ENCODE measurements at regions not wholly inside any gene's neighbourhood (a gene's known extent, or its start where the extent isn't known, plus 50 kb on each side); places are given as distances from the start of the nearest gene placed in this dataset.

- Histone ChIP-seq H3K4me2 (ENCODE audit: low read length) (no peak overlapping the region), H3K36me3 (ENCODE audit: insufficient read depth, low read length) (no peaks in the 10 kb centered on the region), H3K79me2 (ENCODE audit: insufficient read depth, low read depth, low read length) (no peaks in the 10 kb centered on the region), H3K27ac (ENCODE audit: low read depth, low read length, poor library complexity, severe bottlenecking) (no peak overlapping the region), H3K4me3 (ENCODE audit: low read depth, low read length, poor library complexity, severe bottlenecking) (no peak overlapping the region), H4K20me1 (ENCODE audit: insufficient read depth, low read length) (no peaks in the 10 kb centered on the region), H3K9me2 (ENCODE audit: insufficient read depth, low read length) (no peaks in the 10 kb centered on the region), H2AFZ (ENCODE audit: low read length) (no peak overlapping the region), H3K9me3 (ENCODE audit: low read length) (no peaks in the 10 kb centered on the region), H3K4me1 (ENCODE audit: insufficient read depth, low read length, poor library complexity, severe bottlenecking) (no peaks in the 10 kb centered on the region)
- ChIA-PET POLR2A (no interaction called here), CTCF (ENCODE audit: unreplicated experiment) (no interaction called here)
- intact Hi-C loops (cut with micrococcal nuclease; ENCODE audit: unreplicated experiment), result no loop called here
- no peak for DNase-seq (ENCODE audit: low spot score)
- BruUV-seq (replicated peaks), result no TSS peak
- TF ChIP-seq CTCF (conservative IDR thresholded peaks at IDR 0.05; ENCODE audit: low read length) (no peak), EZH2phosphoT487 (IDR thresholded peaks at IDR 0.05; ENCODE audit: borderline replicate concordance, low read depth, low read length) (no peak)
Measured at GRCh38 chr13:80957019-80957655, 616.2 kb upstream of the SPRY2 start.

- H3K27ac ChIP-seq (ENCODE audit: low read depth, low read length, poor library complexity, severe bottlenecking), result no peak overlapping the region
Measured at GRCh38 chr13:80955501-80955900, 614.6 kb upstream of the SPRY2 start.

More at GRCh38 chr13:80955501-80955900, 614.6 kb upstream of the SPRY2 start:
- H3K79me2 ChIP-seq (ENCODE audit: insufficient read depth, low read depth, low read length), result no peaks in the 10 kb centered on the region
- H3K4me3 ChIP-seq (ENCODE audit: low read depth, low read length, poor library complexity, severe bottlenecking), result no peak overlapping the region
- no peaks in the 10 kb centered on the region for H3K9me3 ChIP-seq (ENCODE audit: low read length)
- no peaks in the 10 kb centered on the region for H3K36me3 ChIP-seq (ENCODE audit: insufficient read depth, low read length)
- CTCF ChIA-PET (ENCODE audit: unreplicated experiment), result no interaction called here
- no TSS peak for BruUV-seq (replicated peaks)
- intact Hi-C loops (cut with micrococcal nuclease; ENCODE audit: unreplicated experiment), result no loop called here
- POLR2A ChIA-PET, result interaction anchor here (0.6 kb wide), 2 partner anchors 50 to 215 kb away, joined by 3 read pairs; no protein-coding TSS in a partner anchor
- no peaks in the 10 kb centered on the region for H3K9me2 ChIP-seq (ENCODE audit: insufficient read depth, low read length)
- no peak overlapping the region for H2AFZ ChIP-seq (ENCODE audit: low read length)
- TF ChIP-seq EZH2phosphoT487 (IDR thresholded peaks at IDR 0.05; ENCODE audit: borderline replicate concordance, low read depth, low read length) (no peak), CTCF (conservative IDR thresholded peaks at IDR 0.05; ENCODE audit: low read length) (no peak)
- DNase-seq (ENCODE audit: low spot score), result no peak
- H3K4me1 ChIP-seq (ENCODE audit: insufficient read depth, low read length, poor library complexity, severe bottlenecking), result no peaks in the 10 kb centered on the region
- no peak overlapping the region for H3K4me2 ChIP-seq (ENCODE audit: low read length)
- H4K20me1 ChIP-seq (ENCODE audit: insufficient read depth, low read length), result no peaks in the 10 kb centered on the region
